Endothelial cell of umbilical vein (primary cell): ENCODE measurements at regions not wholly inside any gene's neighbourhood (a gene's known extent, or its start where the extent isn't known, plus 50 kb on each side); places are given as distances from the start of the nearest gene placed in this dataset.

Experiments
- CTCF ChIP-seq, 2 donors: IDR thresholded peaks; 1 replicate in 1 of 2; 2 replicates in 1 of 2; pipeline ENCODE4 v1.5.1; 2011; ENCODE audit warnings: low read length in 2 of 2, mild to moderate bottlenecking in 2 of 2, moderate library complexity in 2 of 2, control low read depth in 1 of 2, inconsistent platforms in 1 of 2, low read depth in 1 of 2; ENCODE audit not compliant: insufficient read depth in 1 of 2; ENCODE audit errors: extremely low read depth in 1 of 2
- EZH2 ChIP-seq: IDR thresholded peaks from 2 replicates; pipeline ENCODE4 v1.6.1; 2012; ENCODE audit warnings: borderline replicate concordance, low read depth, mild to moderate bottlenecking, moderate library complexity, low read length, inconsistent platforms; ENCODE audit not compliant: severe bottlenecking
- JUN ChIP-seq: IDR thresholded peaks from 2 replicates; pipeline ENCODE4 v1.6.1; 2011; ENCODE audit warnings: borderline replicate concordance, low read depth; ENCODE audit not compliant: insufficient read length, insufficient read depth
- MAX ChIP-seq: IDR thresholded peaks from 2 replicates; pipeline ENCODE4 v1.6.1; 2011; ENCODE audit not compliant: insufficient read depth, insufficient read length
- POLR2A ChIP-seq: IDR thresholded peaks from 2 replicates; pipeline ENCODE4 v1.6.1; 2012; ENCODE audit warnings: low read depth, mild to moderate bottlenecking, control low read depth, low read length
- POLR2AphosphoS5 ChIP-seq: IDR thresholded peaks from 2 replicates; pipeline ENCODE4 v1.6.1; 2012; ENCODE audit warnings: low read depth, mild to moderate bottlenecking, control low read depth, low read length, moderate library complexity; ENCODE audit not compliant: insufficient read depth

GRCh38 chr4:118417325-118417724, 64.5 kb upstream of the PRSS12 start:
- TF ChIP-seq POLR2A (no peak), CTCF (IDR thresholded peaks at IDR 0.05; ENCODE audit: extremely low read depth in 1 of 2, insufficient read depth in 1 of 2, low read depth in 1 of 2, low read length in 2 of 2) (no peak), MAX (no peak), EZH2 (no peak), POLR2AphosphoS5 (no peak), JUN (no peak)
